ENCODE measurements at regions not wholly inside any gene's neighbourhood (a gene's known extent, or its start where the extent isn't known, plus 50 kb on each side); places are given as distances from the start of the nearest gene placed in this dataset.

- Mint-ChIP-seq H3K4me1 (ENCODE audit: low read depth, unreplicated experiment) (peaks cover 3% of the 10 kb centered on the region), H3K27ac (ENCODE audit: unreplicated experiment) (no peak overlapping the region)
- DNase-seq (ENCODE audit: low read depth) = no peak
These were observed 260.5 kb upstream of the ATP2B1 start for GRCh38 chr12:89969093-89969492.

GRCh38 chr12:89968151-89968700, 259.6 kb upstream of the ATP2B1 start:
- DNase-seq (ENCODE audit: low read depth) (no peak), FAIRE-seq (no peak)
- Histone ChIP-seq H3K27ac (ENCODE audit: low read depth, low read length) (no peak overlapping the region), H3K9me3 (ENCODE audit: insufficient read depth, low read depth, low read length) (no peaks in the 10 kb centered on the region), H3K36me3 (ENCODE audit: insufficient read depth, low read length) (no peaks in the 10 kb centered on the region), H3K4me3 (ENCODE audit: insufficient read depth, low read depth, low read length) (no peak overlapping the region), H3K27me3 (ENCODE audit: insufficient read depth, low read length) (no peaks in the 10 kb centered on the region), H3K4me1 (ENCODE audit: insufficient read depth, low read length) (no peaks in the 10 kb centered on the region), H2AFZ (ENCODE audit: low read depth, low read length) (no peak overlapping the region), H4K20me1 (ENCODE audit: insufficient read depth, low read length) (no peaks in the 10 kb centered on the region), H3K79me2 (ENCODE audit: insufficient read depth, low read length) (no peaks in the 10 kb centered on the region), H3K4me2 (ENCODE audit: low read length) (no peak overlapping the region), H3K9ac (ENCODE audit: low read length) (no peak overlapping the region)
- no peaks in the 10 kb centered on the region for H3K9me3 Mint-ChIP-seq (ENCODE audit: unreplicated experiment)
- H3K4me3 Mint-ChIP-seq (ENCODE audit: unreplicated experiment) = no peak overlapping the region
- H3K36me3 Mint-ChIP-seq (ENCODE audit: low read depth, unreplicated experiment) = no peaks in the 10 kb centered on the region
- TF ChIP-seq EZH2 (IDR thresholded peaks at IDR 0.05; ENCODE audit: insufficient read depth, low read length) = no peak
- no peak for TF ChIP-seq CTCF (IDR thresholded peaks at IDR 0.05; ENCODE audit: insufficient read depth, low read depth, low read length)
- H3K27me3 Mint-ChIP-seq (ENCODE audit: low read depth, unreplicated experiment) = no peaks in the 10 kb centered on the region
- H3K4me1 Mint-ChIP-seq (ENCODE audit: low read depth, unreplicated experiment) = peaks cover 3% of the 10 kb centered on the region
- H3K27ac Mint-ChIP-seq (ENCODE audit: unreplicated experiment) = no peak overlapping the region

More at GRCh38 chr12:89969093-89969492, 260.5 kb upstream of the ATP2B1 start:
- H3K9ac ChIP-seq (ENCODE audit: low read length) = no peak overlapping the region
- Mint-ChIP-seq H3K4me3 (ENCODE audit: unreplicated experiment) (no peak overlapping the region), H3K36me3 (ENCODE audit: low read depth, unreplicated experiment) (no peaks in the 10 kb centered on the region), H3K9me3 (ENCODE audit: unreplicated experiment) (no peaks in the 10 kb centered on the region), H3K27me3 (ENCODE audit: low read depth, unreplicated experiment) (no peaks in the 10 kb centered on the region)
- TF ChIP-seq CTCF (IDR thresholded peaks at IDR 0.05; ENCODE audit: insufficient read depth, low read depth, low read length) = no peak
- TF ChIP-seq EZH2 (IDR thresholded peaks at IDR 0.05; ENCODE audit: insufficient read depth, low read length) = no peak
- H3K27me3 ChIP-seq (ENCODE audit: insufficient read depth, low read length) = no peaks in the 10 kb centered on the region
- FAIRE-seq = no peak
- no peaks in the 10 kb centered on the region for H3K79me2 ChIP-seq (ENCODE audit: insufficient read depth, low read length)
- no peak overlapping the region for H3K4me3 ChIP-seq (ENCODE audit: insufficient read depth, low read depth, low read length)
- no peaks in the 10 kb centered on the region for H3K4me1 ChIP-seq (ENCODE audit: insufficient read depth, low read length)
- H2AFZ ChIP-seq (ENCODE audit: low read depth, low read length) = no peak overlapping the region
- H4K20me1 ChIP-seq (ENCODE audit: insufficient read depth, low read length) = no peaks in the 10 kb centered on the region
- H3K36me3 ChIP-seq (ENCODE audit: insufficient read depth, low read length) = no peaks in the 10 kb centered on the region
- no peak overlapping the region for H3K4me2 ChIP-seq (ENCODE audit: low read length)
- H3K27ac ChIP-seq (ENCODE audit: low read depth, low read length) = no peak overlapping the region
- no peaks in the 10 kb centered on the region for H3K9me3 ChIP-seq (ENCODE audit: insufficient read depth, low read depth, low read length)

DNA sequence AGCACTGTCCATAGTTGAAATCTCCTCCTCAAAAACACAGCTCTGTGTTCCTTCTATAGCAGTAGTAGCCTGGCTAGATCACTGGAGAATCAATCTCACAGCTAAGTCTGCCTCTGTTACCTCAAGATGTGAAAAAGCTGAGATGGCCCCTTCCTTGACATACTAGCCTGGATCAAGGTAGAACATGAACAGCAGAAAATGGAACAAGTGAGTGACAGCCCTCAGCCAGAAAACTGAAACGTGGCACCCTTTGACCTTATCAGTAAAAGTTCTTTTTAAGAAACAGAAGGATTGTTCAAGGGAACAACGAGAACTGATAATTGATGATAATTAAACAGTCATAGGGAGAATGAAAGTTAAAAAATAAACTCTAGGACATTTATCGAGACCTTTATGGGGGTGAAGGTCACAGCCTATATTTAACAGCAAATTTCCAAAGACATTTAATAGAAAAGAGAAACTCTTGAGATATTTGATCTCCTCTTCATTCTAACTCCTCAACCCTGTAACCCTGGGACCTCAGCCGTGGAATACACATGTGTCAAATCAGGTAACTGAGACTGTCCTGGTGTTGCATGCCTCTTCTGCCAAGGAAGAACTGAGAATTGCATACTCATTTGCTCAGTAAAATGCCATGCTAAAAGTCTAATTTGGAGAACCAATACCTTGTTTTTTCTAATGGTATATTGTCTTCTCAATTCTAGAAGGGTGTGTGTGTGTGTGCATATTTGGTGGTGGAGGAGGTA, 258.0 kb upstream of the ATP2B1 start:
- H3K27ac Mint-ChIP-seq (ENCODE audit: unreplicated experiment) = no peak overlapping the region

More for the DNA sequence above, 258.0 kb upstream of the ATP2B1 start:
- DNase-seq (ENCODE audit: low read depth) (no peak), FAIRE-seq (no peak)
- no peaks in the 10 kb centered on the region for H3K27me3 Mint-ChIP-seq (ENCODE audit: low read depth, unreplicated experiment)
- H3K9me3 Mint-ChIP-seq (ENCODE audit: unreplicated experiment) = no peaks in the 10 kb centered on the region
- H2AFZ ChIP-seq (ENCODE audit: low read depth, low read length) = no peak overlapping the region
- no peak for TF ChIP-seq CTCF (IDR thresholded peaks at IDR 0.05; ENCODE audit: insufficient read depth, low read depth, low read length)
- no peak for TF ChIP-seq EZH2 (IDR thresholded peaks at IDR 0.05; ENCODE audit: insufficient read depth, low read length)
- no peaks in the 10 kb centered on the region for H3K9me3 ChIP-seq (ENCODE audit: insufficient read depth, low read depth, low read length)
- no peak overlapping the region for H3K27ac ChIP-seq (ENCODE audit: low read depth, low read length)
- H3K36me3 Mint-ChIP-seq (ENCODE audit: low read depth, unreplicated experiment) = no peaks in the 10 kb centered on the region
- no peaks in the 10 kb centered on the region for H3K79me2 ChIP-seq (ENCODE audit: insufficient read depth, low read length)
- H3K4me1 Mint-ChIP-seq (ENCODE audit: low read depth, unreplicated experiment) = peaks cover 3% of the 10 kb centered on the region
- no peaks in the 10 kb centered on the region for H3K27me3 ChIP-seq (ENCODE audit: insufficient read depth, low read length)
- no peak overlapping the region for H3K4me3 Mint-ChIP-seq (ENCODE audit: unreplicated experiment)
- no peaks in the 10 kb centered on the region for H3K4me1 ChIP-seq (ENCODE audit: insufficient read depth, low read length)
- H4K20me1 ChIP-seq (ENCODE audit: insufficient read depth, low read length) = no peaks in the 10 kb centered on the region
- H3K9ac ChIP-seq (ENCODE audit: low read length) = no peak overlapping the region
- no peaks in the 10 kb centered on the region for H3K36me3 ChIP-seq (ENCODE audit: insufficient read depth, low read length)
- no peak overlapping the region for H3K4me2 ChIP-seq (ENCODE audit: low read length)
- H3K4me3 ChIP-seq (ENCODE audit: insufficient read depth, low read depth, low read length) = no peak overlapping the region
